HG02852 (cell line): ENCODE measurements at regions not wholly inside any gene's neighbourhood (a gene's known extent, or its start where the extent isn't known, plus 50 kb on each side); places are given as distances from the start of the nearest gene placed in this dataset.
A peak's percentile ranks its signal among the peaks of the same experiment; 100 is the strongest.
"Not testable (repeated sequence)": the region's sequence is repeated elsewhere in the genome, so short reads cannot be mapped to it uniquely, and the experiment has no call there.

Experiments used
- ATAC-seq: cut with Tn5 transposase; IDR thresholded peaks from one replicate; pipeline ENCODE4 v1.9.1; 2021; ENCODE audit warnings: mild to moderate bottlenecking, moderate library complexity; ENCODE audit not compliant: unreplicated experiment

DNA sequence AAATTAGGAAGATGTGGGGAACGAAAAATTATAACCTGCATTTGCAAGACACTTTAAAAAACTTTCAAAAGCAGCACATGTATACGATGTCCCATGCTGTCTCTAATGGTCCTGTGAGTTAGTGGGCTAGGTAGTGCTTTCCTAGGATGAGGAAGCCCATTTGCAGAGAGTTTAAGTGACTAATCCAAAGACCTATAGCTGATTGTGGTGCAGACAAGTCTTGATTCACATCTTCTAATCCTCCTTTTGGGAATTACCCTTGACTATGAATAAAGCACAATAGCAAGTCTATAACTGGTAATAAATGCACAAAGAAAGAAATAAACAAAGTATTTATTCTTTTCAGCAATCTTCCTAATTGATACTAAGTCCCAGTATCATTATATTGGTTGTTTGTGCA is 234.6 kb upstream of the FANCL start:
- ATAC-seq: no peak

DNA sequence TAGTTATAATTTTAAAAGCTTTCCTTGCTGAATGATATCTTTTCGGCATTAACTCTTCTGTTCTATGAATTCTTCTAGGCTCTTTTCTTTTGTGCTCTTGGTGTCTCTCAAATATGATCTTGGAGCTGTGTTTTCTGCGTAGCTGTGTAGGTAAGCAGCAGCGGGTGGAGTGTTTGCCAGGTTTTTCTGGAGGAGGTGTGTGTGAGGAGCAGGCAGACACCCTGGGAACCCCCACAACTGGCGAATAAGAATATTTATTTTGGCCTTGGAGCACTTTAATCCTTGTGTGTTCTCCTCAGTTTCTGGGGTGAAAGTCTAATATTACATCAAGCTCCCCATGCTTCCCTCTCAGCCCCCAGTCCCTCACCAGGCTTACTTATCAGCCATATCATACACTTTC is 232.0 kb upstream of the FANCL start:
- ATAC-seq: no peak

DNA sequence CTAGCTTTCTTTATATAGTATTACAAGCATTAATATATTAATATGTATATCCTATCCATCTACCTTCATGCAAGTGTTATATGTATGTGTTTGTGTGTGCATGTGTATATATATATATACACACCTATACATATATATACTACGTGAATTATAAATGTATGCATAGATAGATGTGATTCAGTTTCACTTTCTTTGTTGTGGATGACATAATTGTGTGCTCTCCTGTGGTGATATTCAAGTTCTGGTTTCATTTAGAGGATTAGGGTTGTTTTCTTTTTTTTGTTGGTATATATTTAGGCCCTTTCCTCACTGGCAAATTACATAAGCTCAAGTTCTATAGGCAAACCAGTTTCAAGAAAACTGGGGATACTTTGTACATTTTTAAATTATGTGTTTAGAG is 225.7 kb upstream of the FANCL start:
- no peak for ATAC-seq

DNA sequence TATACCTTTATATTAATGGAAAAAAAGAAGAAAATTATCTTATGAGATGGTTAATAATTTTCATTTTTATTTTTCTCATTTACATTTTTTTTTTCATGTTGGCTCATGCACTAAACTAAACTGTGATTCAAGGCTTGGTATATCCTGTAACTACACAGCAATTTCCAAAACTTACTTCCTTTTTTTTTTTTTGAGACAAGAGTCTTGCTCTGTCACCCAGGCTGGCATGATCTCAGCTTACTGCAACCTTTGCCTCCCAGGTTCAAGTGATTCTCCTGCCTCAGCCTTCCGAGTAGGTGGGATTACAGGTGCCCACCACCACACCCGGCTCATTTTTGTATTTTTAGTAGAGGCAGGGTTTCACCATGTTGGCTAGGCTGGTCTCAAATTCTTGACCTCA is 224.9 kb upstream of the FANCL start:
- not testable (repeated sequence) for ATAC-seq

DNA sequence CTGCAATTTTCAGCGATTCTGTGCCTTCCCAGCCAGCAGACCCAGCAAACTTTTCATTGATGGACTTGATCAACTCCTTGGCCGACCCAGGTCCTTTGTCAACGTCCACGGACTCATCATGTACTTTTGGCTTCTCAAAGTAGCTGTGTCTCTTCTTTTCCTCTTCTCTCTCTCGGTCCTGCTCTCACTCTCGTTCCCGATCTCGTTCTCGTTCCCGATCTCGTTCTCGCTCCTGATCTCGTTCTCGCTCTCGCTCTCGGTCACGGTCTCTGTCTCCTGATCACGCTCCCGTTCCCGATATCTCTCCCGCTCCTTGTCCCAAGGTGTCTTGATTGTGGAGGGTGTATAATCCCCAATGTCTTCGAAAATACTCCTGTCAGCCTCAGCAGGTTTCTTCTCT is 219.5 kb upstream of the FANCL start:
- no peak for ATAC-seq

- peak; percentile 97 for ATAC-seq
Observed at GRCh38 chr2:58449286-58450010, 208.3 kb upstream of the FANCL start.

DNA sequence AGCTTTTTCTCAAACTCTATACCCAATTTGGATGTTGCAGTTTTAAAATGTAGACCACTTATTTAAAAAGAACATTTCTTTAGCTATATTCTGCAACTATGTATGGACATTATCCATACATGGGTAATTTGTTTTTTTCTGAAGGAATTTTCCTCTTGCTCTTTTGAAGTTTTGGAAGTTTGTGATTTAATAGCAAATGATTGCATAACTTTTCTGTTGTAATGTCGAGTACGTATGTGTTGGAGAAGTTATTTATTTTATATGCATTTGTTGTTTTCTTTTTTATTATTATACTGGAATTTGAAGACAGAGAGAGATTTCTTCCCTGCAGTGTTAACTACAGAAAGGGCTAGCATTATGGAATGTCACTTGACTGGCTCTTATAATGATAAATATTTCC is 207.7 kb upstream of the FANCL start:
- ATAC-seq: no peak

DNA sequence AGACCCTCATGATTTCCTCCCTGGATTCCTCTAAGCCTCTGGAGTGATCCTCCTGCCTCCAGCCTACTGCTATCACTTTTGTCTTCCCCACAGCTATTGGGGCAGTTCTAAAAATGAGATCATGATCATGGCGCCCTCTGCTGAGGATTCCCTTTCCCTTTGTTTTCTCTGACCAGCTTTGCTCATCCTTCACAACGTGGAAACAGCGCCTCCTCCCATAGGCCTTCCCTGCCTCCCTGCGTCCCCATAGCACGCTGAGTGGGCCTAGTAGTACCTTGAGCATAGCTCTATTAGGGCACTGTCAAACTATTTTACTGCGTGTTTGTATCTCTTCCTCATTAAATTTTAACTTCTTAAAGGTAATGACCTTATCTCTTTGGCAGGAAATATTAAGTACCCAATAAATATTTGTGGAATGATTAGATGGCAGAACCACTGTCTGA is 207.0 kb upstream of the FANCL start:
- ATAC-seq: peak; percentile 35

DNA sequence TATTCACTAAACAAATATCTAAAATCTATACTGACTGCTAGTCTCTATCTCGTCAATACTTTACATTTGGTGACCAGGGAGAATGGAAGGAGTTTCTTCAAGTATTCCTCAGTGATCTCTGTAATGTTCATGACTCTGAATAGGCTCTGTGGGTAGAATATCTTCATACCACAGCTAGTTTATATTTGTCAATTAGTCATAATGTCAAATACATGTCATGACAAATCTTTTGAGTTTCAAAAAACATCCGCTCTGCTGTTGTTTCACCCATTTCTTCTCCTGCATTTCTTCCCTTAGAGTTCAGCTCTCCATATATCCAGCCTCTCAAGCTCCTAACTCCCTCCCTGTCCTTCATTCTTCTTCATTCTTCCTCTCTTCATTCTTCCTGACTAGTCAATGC is 206.5 kb upstream of the FANCL start:
- ATAC-seq: no peak

DNA sequence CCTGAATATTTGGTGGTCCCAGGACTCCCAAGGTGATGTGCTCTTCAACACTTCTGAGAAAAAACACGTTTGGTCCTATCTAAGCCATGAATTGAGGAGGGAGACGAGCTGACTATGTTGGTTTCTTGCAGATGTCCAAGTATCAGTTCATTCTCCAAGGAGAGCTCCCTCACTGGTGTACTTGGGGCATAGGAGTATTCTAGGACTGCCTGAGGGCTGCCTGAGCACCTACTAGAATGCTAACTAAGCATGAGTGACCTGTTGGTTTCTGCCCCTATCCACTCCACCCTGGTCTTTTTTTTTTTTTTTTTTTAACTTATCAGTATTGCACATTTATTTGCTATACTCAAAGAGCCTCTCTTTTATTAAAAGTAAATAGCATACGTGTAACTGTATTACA is 200.5 kb upstream of the FANCL start:
- ATAC-seq: no peak

GRCh38 chr2:58436872-58437271 is 195.7 kb upstream of the FANCL start:
- no peak for ATAC-seq

DNA sequence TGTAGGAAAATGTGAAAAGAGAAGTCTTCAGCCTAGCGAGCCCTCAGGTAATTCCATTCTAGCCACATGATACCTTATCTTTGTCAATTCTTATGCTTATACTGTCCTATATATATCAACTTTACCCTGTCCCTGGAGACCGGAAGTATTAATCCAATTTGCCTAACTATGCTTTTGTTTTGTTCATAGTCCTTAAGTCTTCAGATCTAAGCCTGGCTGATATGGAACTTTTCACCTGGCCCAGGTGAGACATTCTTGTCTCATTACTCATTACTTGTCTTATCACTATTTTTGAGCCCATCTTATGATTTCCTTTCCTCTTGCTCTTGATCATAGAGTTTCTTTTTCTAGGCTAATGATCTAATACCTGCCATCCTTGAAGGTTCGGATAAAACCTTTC is 194.1 kb upstream of the FANCL start:
- no peak for ATAC-seq

DNA sequence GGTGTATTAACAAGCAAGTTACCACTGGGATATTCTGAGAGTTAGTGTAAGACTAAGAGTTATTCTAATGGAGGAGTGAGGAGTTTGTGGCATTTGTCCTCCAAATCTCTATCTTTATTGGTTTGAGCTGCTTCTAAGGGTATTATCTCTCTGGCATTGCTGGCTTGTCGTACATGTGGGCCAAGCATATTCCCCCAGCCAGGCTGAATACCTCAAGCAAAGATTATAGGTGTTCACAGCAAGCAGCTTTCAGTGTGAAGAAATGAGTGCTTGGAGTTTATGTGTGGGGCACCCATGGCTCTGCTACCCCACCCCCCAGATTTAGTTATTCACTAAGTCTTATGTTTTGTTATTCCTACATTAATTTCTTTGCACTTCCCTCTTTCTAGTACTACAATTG is 193.6 kb upstream of the FANCL start:
- ATAC-seq: no peak

DNA sequence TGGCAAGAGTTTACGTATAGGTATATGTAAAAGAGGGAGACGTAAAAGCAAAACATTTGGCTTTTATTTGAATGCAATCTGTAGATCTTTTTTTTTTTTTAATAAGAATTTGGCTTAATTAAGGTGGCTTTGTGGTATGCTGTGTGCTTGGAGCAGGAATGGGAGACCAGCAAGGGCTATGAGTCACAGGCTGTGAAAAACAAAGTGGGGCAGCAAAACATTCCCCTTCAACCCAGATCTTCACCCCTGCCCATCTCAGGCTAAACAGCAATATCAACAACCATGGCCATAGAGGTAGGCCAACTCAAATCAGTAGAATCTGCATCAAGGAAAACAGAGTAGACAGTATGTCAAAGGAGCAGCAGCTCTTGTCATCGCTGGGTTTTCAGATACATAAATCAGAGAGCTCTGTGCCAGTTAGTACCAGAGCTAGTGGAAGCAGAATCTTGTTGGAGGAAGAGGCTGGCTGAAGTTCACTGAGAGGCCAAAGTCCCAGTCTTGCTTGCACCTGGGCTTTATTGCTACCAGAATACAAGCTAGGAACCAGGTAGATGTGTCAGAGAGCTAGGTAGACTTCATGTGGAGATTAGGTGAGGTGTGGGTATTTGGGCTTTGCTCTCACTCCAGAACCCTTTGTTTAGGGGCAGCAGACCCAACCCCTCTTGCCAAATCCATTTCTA is 191.5 kb upstream of the FANCL start:
- ATAC-seq: no peak

- ATAC-seq: no peak
Observed at GRCh38 chr2:58429014-58429875, 188.1 kb upstream of the FANCL start.

GRCh38 chr2:58428096-58429013 is 187.2 kb upstream of the FANCL start:
- ATAC-seq: peak; percentile 50

- no peak for ATAC-seq
Observed at GRCh38 chr2:58427572-58428095, 186.5 kb upstream of the FANCL start.

GRCh38 chr2:58425368-58425767 is 184.2 kb upstream of the FANCL start:
- ATAC-seq: no peak

DNA sequence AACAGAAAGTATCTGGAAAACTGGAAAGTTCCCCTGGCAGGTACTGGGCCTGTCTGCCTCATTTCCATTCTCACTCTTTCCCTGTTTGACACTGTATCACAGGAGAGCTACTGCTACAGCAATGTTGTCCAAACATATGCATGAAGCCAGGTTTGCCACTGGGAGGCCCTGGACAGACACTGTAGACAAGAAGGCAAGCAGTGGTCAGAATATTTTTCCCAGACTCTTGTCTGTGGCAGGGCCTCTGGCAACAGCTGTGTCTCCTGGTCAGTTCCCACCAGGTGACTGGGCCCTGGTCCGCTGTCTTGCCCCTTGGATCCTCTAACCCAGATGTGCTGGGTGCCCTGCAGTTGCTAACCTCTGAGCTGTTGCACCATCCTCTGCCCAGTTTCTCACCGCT is 178.9 kb upstream of the FANCL start:
- no peak for ATAC-seq

DNA sequence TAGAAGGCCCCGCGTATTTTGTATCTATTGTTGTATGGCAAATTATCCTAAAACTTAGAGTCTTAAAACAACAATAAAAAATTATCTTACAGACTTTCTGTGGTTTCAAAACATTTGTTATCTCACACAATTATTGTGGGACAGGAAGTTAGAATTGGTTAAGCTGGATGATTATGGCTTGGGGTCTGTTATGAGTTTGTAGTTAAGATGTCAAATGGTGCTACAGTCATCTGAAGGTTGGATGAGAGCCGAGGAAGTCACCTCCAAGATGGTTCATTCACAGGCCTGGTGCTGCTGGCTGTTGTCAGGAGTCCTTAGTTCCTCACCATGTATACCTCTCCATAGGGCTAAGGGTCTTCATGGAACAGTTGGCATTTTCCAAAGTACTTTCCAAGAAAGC is 175.6 kb upstream of the FANCL start:
- no peak for ATAC-seq
